ENCODE measurements at regions not wholly inside any gene's neighbourhood (a gene's known extent, or its start where the extent isn't known, plus 50 kb on each side); places are given as distances from the start of the nearest gene placed in this dataset.
A peak's percentile ranks its signal among the peaks of the same experiment; 100 is the strongest.

DNA sequence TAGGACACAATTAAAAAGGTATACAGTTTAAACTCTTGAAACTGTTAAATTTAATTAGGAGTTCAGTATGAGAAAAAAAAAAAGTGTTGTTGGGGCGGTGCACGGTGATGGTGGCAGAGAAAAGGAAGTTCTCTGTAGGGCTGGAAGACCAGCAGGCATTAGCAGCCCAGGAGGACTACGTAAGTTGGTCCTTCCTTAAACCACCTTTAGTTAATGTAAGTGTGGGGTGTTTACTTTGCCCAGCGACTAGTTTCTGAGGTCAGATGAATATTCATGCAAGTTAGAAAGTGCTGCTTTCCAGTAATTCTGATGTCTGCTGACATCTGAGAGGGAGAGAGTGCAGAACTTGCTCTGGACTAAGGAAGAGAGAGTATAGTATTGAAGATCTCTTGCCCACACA is 54.9 kb downstream of the NKX2-1 start:
- Histone ChIP-seq H3K9me3 (no peaks in the 10 kb centered on the region), H3K4me3 (no peak overlapping the region), H3K36me3 (no peaks in the 10 kb centered on the region), H3K4me1 (no peaks in the 10 kb centered on the region), H3K27ac (no peak overlapping the region), H3K27me3 (no peaks in the 10 kb centered on the region)
- DNase-seq (ENCODE audit: low spot score in 2 of 2) = no peak
- 81 to 89% methylated on average over 4 of the region's 4 CpGs for WGBS, 2 donors
- TF ChIP-seq POLR2A (IDR thresholded peaks at IDR 0.05) (no peak), EP300 (IDR thresholded peaks at IDR 0.05) (no peak)
- TF ChIP-seq, protein P1, sequence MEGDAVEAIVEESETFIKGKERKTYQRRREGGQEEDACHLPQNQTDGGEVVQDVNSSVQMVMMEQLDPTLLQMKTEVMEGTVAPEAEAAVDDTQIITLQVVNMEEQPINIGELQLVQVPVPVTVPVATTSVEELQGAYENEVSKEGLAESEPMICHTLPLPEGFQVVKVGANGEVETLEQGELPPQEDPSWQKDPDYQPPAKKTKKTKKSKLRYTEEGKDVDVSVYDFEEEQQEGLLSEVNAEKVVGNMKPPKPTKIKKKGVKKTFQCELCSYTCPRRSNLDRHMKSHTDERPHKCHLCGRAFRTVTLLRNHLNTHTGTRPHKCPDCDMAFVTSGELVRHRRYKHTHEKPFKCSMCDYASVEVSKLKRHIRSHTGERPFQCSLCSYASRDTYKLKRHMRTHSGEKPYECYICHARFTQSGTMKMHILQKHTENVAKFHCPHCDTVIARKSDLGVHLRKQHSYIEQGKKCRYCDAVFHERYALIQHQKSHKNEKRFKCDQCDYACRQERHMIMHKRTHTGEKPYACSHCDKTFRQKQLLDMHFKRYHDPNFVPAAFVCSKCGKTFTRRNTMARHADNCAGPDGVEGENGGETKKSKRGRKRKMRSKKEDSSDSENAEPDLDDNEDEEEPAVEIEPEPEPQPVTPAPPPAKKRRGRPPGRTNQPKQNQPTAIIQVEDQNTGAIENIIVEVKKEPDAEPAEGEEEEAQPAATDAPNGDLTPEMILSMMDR (IDR thresholded peaks at IDR 0.05) = no peak

DNA sequence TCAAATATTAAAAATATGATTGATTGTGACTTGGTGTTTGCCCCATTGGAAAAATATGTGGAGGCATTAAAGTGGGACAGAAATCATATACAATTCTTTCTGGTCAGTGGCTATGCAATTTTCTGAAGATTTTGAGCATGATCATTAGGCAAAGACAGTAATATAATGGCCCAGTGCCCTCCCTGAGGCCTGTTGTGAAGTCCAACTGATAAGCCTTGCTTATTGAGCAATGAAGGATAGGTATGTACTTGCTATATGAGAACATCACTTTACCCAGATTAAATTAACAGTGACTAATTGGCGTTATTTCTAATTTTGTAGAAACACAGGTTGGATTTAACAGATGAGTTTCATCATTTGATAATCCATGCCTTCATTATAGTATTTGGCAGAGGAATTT is 57.1 kb downstream of the NKX2-1 start:
- H3K27me3 ChIP-seq = no peaks in the 10 kb centered on the region
- no peaks in the 10 kb centered on the region for H3K36me3 ChIP-seq
- 85 to 94% methylated on average over 1 of the region's 1 CpG for WGBS, 2 donors
- no peaks in the 10 kb centered on the region for H3K9me3 ChIP-seq
- no peak for DNase-seq (ENCODE audit: low spot score in 2 of 2)
- H3K27ac ChIP-seq = no peak overlapping the region
- no peaks in the 10 kb centered on the region for H3K4me1 ChIP-seq
- no peak for TF ChIP-seq POLR2A (IDR thresholded peaks at IDR 0.05)
- H3K4me3 ChIP-seq = no peak overlapping the region

DNA sequence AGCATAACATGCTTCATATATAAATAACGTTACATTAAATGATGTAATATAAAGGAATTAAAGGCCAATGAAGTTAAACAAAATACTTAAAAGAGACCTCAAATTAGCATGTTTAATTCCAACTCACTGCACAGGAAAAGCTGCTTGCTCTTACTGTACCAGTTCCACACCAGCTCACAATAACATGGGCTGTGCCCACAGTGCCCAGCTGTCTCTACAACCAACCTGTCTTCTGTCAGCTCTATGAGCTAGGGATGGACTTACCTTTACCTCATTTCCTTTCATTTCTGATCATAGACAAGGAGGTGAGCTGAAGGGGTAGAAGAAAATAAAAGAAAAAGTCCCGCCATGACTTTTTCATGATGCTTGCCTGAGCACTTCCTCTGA is 64.8 kb downstream of the NKX2-1 start:
- DNase-seq (ENCODE audit: low spot score in 2 of 2) = no peak
- Histone ChIP-seq H3K27ac (peak overlapping the region in 1 of 4 donors; percentile 78), H3K4me1 (peaks cover 0 to 10% (median 0%) of the 10 kb centered on the region in 4 donors), H3K27me3 (no peaks in the 10 kb centered on the region), H3K9me3 (no peaks in the 10 kb centered on the region), H3K36me3 (no peaks in the 10 kb centered on the region), H3K4me3 (no peak overlapping the region)
- TF ChIP-seq POLR2A (IDR thresholded peaks at IDR 0.05) = no peak
- TF ChIP-seq, protein P1 (IDR thresholded peaks at IDR 0.05) = no peak
- no peak for TF ChIP-seq EP300 (IDR thresholded peaks at IDR 0.05)
- WGBS, 2 donors = 54 to 76% methylated on average over 2 of the region's 2 CpGs

DNA sequence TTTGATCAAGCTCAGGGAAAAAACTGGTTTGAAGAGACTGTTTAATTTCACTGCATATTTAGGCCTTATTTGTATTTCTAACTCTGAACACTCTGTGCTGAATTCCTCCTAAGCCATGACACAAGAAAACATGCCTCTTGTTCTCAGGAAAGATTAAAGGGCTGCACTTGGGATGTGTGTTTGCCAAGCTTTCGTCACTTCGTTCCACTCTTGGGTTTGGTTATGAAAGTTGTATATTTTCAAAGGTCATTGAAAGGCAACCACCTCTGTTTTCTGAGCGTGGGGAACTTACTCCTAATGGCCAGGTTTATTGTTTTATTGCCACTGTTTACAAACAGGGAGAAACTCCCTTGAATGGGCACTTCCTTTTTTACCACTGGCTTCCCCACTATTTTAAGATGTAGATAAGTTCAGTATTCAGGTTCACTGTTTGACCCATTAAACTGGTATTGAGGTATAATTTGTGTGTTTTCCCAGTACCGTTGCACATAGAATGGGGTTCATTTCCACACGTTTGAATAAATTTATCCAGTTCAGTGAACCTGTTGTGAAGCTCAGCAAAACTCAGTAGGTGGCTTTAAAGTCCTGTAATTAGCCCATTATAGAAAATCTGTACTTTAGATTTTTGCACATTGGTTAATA is 65.3 kb downstream of the NKX2-1 start:
- no peak for DNase-seq (ENCODE audit: low spot score in 2 of 2)
- Histone ChIP-seq H3K27ac (peak overlapping the region in 1 of 4 donors; percentile 78), H3K36me3 (no peaks in the 10 kb centered on the region), H3K4me3 (no peak overlapping the region), H3K4me1 (peaks cover 0 to 10% (median 0%) of the 10 kb centered on the region in 4 donors), H3K9me3 (no peaks in the 10 kb centered on the region), H3K27me3 (no peaks in the 10 kb centered on the region)
- 15 to 28% methylated on average over 5 of the region's 5 CpGs for whole genome bisulfite sequencing, 2 donors
- TF ChIP-seq, protein P1 (IDR thresholded peaks at IDR 0.05) = no peak
- no peak for TF ChIP-seq POLR2A (IDR thresholded peaks at IDR 0.05)
- peak; percentile 26 to 29 for TF ChIP-seq EP300 (IDR thresholded peaks at IDR 0.05)

DNA sequence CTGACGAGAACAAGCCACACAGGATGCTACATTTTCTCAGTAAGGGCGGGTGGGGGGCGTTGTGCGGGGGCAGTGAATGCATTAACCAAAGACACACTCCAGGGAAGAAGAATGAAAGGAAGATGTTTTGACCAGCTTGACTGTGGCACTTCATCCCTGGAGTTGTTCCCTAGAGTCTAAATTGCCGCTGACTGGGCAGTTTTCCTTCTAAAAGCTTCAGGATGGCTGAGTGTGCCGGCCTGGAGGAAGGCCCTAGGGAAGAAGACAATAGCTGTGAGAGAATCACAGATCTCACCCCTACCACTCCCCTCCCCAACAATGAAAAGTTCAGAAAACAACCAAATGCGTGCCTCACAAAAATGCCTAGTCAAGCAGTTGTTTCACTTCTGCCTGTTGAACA is 67.2 kb downstream of the NKX2-1 start:
- no peaks in the 10 kb centered on the region for H3K36me3 ChIP-seq
- DNase-seq (ENCODE audit: low spot score in 2 of 2) = no peak
- peaks cover 0 to 10% (median 0%) of the 10 kb centered on the region in 4 donors for H3K4me1 ChIP-seq
- TF ChIP-seq, protein P1 (IDR thresholded peaks at IDR 0.05) = no peak
- no peak for TF ChIP-seq EP300 (IDR thresholded peaks at IDR 0.05)
- TF ChIP-seq POLR2A (IDR thresholded peaks at IDR 0.05) = no peak
- H3K27ac ChIP-seq = no peak overlapping the region
- H3K4me3 ChIP-seq = no peak overlapping the region
- no peaks in the 10 kb centered on the region for H3K27me3 ChIP-seq
- H3K9me3 ChIP-seq = no peaks in the 10 kb centered on the region
- WGBS, 2 donors = 27 to 33% methylated on average over 7 of the region's 7 CpGs
